ENCODE measurements at regions not wholly inside any gene's neighbourhood (a gene's known extent, or its start where the extent isn't known, plus 50 kb on each side); places are given as distances from the start of the nearest gene placed in this dataset.
"Not testable (repeated sequence)": the region's sequence is repeated elsewhere in the genome, so short reads cannot be mapped to it uniquely, and the experiment has no call there.

DNA sequence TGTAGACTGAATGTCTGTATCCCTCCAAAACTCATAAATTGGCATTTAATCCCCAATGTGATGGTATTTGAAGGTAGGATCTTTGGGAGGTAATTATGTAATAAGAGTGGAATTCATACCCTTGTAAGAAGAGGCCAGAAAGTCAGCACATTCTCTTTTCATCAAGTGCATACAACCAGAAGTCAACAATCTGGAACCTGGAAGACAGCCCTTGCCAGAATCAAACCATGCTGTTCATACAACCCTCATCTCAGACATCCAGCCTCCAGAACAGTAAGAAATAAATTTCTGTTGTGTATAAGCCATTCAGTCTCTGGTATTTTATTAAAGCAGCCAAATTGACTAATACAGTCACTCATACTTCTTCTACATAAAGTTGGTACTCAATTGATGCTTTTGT, 481.0 kb upstream of the SOX9 start:
- Histone ChIP-seq H2AFZ (ENCODE audit: low read depth, low read length, severe bottlenecking) (no peak overlapping the region), H3K9ac (ENCODE audit: low read length) (no peak overlapping the region), H3K9me3 (ENCODE audit: insufficient read depth, low read length) (no peaks in the 10 kb centered on the region), H3K9me2 (replicated peaks; ENCODE audit: insufficient read depth, low read length) (no peaks in the 10 kb centered on the region), H3K36me3 (ENCODE audit: low read length) (no peaks in the 10 kb centered on the region), H3K27ac (ENCODE audit: low read depth, low read length) (no peak overlapping the region), H3F3A (ENCODE audit: insufficient read depth) (no peaks in the 10 kb centered on the region), H4K20me1 (ENCODE audit: low read depth, low read length) (no peaks in the 10 kb centered on the region), H3K79me2 (ENCODE audit: insufficient read depth, low read length) (no peaks in the 10 kb centered on the region), H3K4me3 (ENCODE audit: insufficient read depth, low read length, poor library complexity, severe bottlenecking) (no peak overlapping the region), H3K27me3 (ENCODE audit: low read length) (no peaks in the 10 kb centered on the region), H3K4me2 (ENCODE audit: low read depth, low read length, poor library complexity, severe bottlenecking) (no peak overlapping the region)
- TF ChIP-seq, protein P1, sequence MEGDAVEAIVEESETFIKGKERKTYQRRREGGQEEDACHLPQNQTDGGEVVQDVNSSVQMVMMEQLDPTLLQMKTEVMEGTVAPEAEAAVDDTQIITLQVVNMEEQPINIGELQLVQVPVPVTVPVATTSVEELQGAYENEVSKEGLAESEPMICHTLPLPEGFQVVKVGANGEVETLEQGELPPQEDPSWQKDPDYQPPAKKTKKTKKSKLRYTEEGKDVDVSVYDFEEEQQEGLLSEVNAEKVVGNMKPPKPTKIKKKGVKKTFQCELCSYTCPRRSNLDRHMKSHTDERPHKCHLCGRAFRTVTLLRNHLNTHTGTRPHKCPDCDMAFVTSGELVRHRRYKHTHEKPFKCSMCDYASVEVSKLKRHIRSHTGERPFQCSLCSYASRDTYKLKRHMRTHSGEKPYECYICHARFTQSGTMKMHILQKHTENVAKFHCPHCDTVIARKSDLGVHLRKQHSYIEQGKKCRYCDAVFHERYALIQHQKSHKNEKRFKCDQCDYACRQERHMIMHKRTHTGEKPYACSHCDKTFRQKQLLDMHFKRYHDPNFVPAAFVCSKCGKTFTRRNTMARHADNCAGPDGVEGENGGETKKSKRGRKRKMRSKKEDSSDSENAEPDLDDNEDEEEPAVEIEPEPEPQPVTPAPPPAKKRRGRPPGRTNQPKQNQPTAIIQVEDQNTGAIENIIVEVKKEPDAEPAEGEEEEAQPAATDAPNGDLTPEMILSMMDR (IDR thresholded peaks at IDR 0.05; ENCODE audit: insufficient read depth, low read length, poor library complexity, severe bottlenecking) = no peak
- TF ChIP-seq EZH2phosphoT487 (conservative IDR thresholded peaks at IDR 0.05; ENCODE audit: low read length) = no peak

DNA sequence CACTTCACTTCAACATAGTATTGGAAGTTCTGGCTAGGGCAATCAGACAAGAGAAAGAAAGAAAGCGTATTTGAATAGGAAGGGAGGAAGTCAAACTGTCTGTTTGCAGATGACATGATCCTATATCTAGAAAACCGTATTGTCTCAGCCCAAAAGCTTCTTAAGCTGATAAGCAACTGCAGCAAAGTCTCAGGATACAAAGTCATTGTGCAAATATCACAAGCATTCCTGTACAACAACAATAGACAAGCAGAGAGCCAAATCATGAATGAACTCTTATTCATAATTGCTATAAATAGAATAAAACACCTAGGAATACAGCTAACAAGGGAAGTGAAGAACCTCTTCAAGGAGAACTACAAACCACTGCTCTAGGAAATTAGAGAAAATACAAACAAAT, 473.9 kb upstream of the SOX9 start:
- not testable (repeated sequence) for H3K9ac ChIP-seq (ENCODE audit: low read length); H3K27ac ChIP-seq (ENCODE audit: low read depth, low read length); H3K9me2 ChIP-seq (replicated peaks; ENCODE audit: insufficient read depth, low read length); H3F3A ChIP-seq (ENCODE audit: insufficient read depth); H4K20me1 ChIP-seq (ENCODE audit: low read depth, low read length); H3K36me3 ChIP-seq (ENCODE audit: low read length); H2AFZ ChIP-seq (ENCODE audit: low read depth, low read length, severe bottlenecking); H3K79me2 ChIP-seq (ENCODE audit: insufficient read depth, low read length); H3K4me3 ChIP-seq (ENCODE audit: insufficient read depth, low read length, poor library complexity, severe bottlenecking); H3K9me3 ChIP-seq (ENCODE audit: insufficient read depth, low read length); H3K27me3 ChIP-seq (ENCODE audit: low read length); H3K4me2 ChIP-seq (ENCODE audit: low read depth, low read length, poor library complexity, severe bottlenecking)

DNA sequence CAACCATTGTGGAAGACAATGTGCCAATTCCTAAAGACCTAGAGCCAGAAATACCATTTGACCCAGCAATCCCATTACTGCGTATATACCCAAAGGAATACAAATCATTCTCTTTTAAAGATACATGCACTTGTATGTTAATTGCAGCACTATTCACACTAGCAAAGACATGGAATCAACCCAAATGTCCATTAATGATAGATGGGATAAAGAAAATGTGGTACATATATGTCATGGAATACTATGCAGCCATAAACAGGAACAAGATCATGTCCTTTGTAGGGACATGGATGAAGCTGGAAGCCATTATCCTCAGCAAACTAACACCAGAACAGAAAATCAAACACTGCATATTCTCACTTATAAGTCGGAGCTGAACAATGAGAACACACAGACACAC, 472.5 kb upstream of the SOX9 start:
- H3K4me3 ChIP-seq (ENCODE audit: insufficient read depth, low read length, poor library complexity, severe bottlenecking); H3K9me2 ChIP-seq (replicated peaks; ENCODE audit: insufficient read depth, low read length); H3K79me2 ChIP-seq (ENCODE audit: insufficient read depth, low read length); H2AFZ ChIP-seq (ENCODE audit: low read depth, low read length, severe bottlenecking); H3F3A ChIP-seq (ENCODE audit: insufficient read depth); H4K20me1 ChIP-seq (ENCODE audit: low read depth, low read length); H3K4me2 ChIP-seq (ENCODE audit: low read depth, low read length, poor library complexity, severe bottlenecking); H3K27ac ChIP-seq (ENCODE audit: low read depth, low read length); H3K9ac ChIP-seq (ENCODE audit: low read length); H3K36me3 ChIP-seq (ENCODE audit: low read length); H3K27me3 ChIP-seq (ENCODE audit: low read length); H3K9me3 ChIP-seq (ENCODE audit: insufficient read depth, low read length): not testable (repeated sequence)

DNA sequence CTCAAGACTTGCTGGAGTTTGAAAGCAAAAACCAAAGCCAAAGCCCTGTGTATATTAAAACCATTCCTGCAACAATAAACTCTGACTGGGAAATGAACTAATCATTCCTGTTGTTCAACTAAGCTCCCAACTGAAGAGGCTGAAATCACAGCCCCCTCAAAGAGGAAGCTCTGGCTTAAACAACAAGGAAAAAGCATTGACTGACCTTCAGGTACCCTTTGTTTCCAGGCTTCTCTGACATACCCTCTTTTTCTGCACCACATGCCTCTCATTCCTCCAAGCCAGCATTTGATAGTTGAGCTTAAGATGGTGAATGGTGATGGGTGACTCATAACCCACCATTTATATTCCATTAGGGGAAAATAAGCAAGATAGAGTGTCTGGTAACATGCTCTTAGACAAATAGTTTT, 470.9 kb upstream of the SOX9 start:
- Histone ChIP-seq H3K36me3 (ENCODE audit: low read length) (no peaks in the 10 kb centered on the region), H3K4me3 (ENCODE audit: insufficient read depth, low read length, poor library complexity, severe bottlenecking) (no peak overlapping the region), H3K79me2 (ENCODE audit: insufficient read depth, low read length) (no peaks in the 10 kb centered on the region), H3K27me3 (ENCODE audit: low read length) (no peaks in the 10 kb centered on the region), H3F3A (ENCODE audit: insufficient read depth) (no peaks in the 10 kb centered on the region), H3K4me2 (ENCODE audit: low read depth, low read length, poor library complexity, severe bottlenecking) (no peak overlapping the region), H3K9me3 (ENCODE audit: insufficient read depth, low read length) (no peaks in the 10 kb centered on the region; the same call in 1 of the 2 replicates), H2AFZ (ENCODE audit: low read depth, low read length, severe bottlenecking) (no peak overlapping the region), H4K20me1 (ENCODE audit: low read depth, low read length) (no peaks in the 10 kb centered on the region), H3K9me2 (replicated peaks; ENCODE audit: insufficient read depth, low read length) (no peaks in the 10 kb centered on the region), H3K27ac (ENCODE audit: low read depth, low read length) (no peak overlapping the region), H3K9ac (ENCODE audit: low read length) (no peak overlapping the region)
- TF ChIP-seq, protein P1 (IDR thresholded peaks at IDR 0.05; ENCODE audit: insufficient read depth, low read length, poor library complexity, severe bottlenecking) = no peak
- TF ChIP-seq EZH2phosphoT487 (conservative IDR thresholded peaks at IDR 0.05; ENCODE audit: low read length) = no peak
